HEK293T (cell line): ENCODE measurements at regions not wholly inside any gene's neighbourhood (a gene's known extent, or its start where the extent isn't known, plus 50 kb on each side); places are given as distances from the start of the nearest gene placed in this dataset.

ENCODE experiments used
- FOXK2 ChIP-seq: fragments of 450-650 bp; IDR thresholded peaks from 2 replicates; pipeline ENCODE4 v1.6.1; 2016; ENCODE audit warnings: mild to moderate bottlenecking
- FOXM1 ChIP-seq: fragments of 450-650 bp; IDR thresholded peaks from 2 replicates; pipeline ENCODE4 v1.6.1; 2017; ENCODE audit warnings: mild to moderate bottlenecking, borderline replicate concordance
- NFRKB ChIP-seq: fragments of 450-650 bp; IDR thresholded peaks from 2 replicates; pipeline ENCODE4 v1.6.1; 2016; ENCODE audit warnings: mild to moderate bottlenecking, moderate library complexity
- SUZ12 ChIP-seq: fragments of 450-650 bp; IDR thresholded peaks from 2 replicates; pipeline ENCODE4 v1.6.1; 2016; ENCODE audit warnings: mild to moderate bottlenecking

DNA sequence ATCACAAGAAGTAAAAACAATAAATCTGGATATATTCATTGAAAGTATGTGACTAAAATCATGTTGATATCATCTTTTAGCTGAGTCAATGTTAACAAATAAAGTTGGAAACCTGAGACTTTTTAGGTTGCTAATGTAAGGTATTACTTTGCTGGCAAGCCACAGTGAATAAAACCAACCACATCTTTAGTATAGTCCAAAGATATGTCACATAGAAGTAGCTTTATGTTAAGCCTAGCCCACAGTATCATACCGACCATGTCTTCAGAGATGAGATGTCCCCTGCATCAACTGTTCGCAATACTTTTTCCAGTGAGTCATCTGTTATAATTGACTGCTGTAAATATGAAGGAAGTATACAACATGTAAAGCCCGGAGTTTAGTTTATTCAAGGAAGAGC lies 107.6 kb upstream of the MCHR2 start:
- TF ChIP-seq NFRKB = no peak
- no peak for TF ChIP-seq FOXM1
- TF ChIP-seq FOXK2 = no peak
- TF ChIP-seq SUZ12 = no peak
